Kidney capillary endothelial cell (primary cell): ENCODE measurements at regions not wholly inside any gene's neighbourhood (a gene's known extent, or its start where the extent isn't known, plus 50 kb on each side); places are given as distances from the start of the nearest gene placed in this dataset.
"Not testable (repeated sequence)": the region's sequence is repeated elsewhere in the genome, so short reads cannot be mapped to it uniquely, and the experiment has no call there.

Source experiments
- DNase-seq: peaks from one replicate; pipeline ENCODE4 v3.0.0-alpha.2; 2018; ENCODE audit warnings: low spot score

- DNase-seq, result no peak
Observed at GRCh38 chr13:90254437-90254836, 1093.0 kb upstream of the MIR17HG start.

- no peak for DNase-seq
Observed at GRCh38 chr13:90256746-90257145, 1090.7 kb upstream of the MIR17HG start.

GRCh38 chr13:90258129-90258528, 1089.4 kb upstream of the MIR17HG start:
- DNase-seq, result no peak

- DNase-seq, result no peak
Observed at GRCh38 chr13:90261343-90261742, 1086.1 kb upstream of the MIR17HG start.

GRCh38 chr13:90270226-90270625, 1077.3 kb upstream of the MIR17HG start:
- no peak for DNase-seq

- peak; percentile 35 for DNase-seq
Observed at GRCh38 chr13:90272356-90272755, 1075.1 kb upstream of the MIR17HG start.

GRCh38 chr13:90276216-90276615, 1071.3 kb upstream of the MIR17HG start:
- no peak for DNase-seq

- not testable (repeated sequence) for DNase-seq
Observed at GRCh38 chr13:90278231-90278630, 1069.3 kb upstream of the MIR17HG start.

GRCh38 chr13:90281709-90282108, 1065.8 kb upstream of the MIR17HG start:
- no peak for DNase-seq

- no peak for DNase-seq
Observed at GRCh38 chr13:90287521-90287920, 1060.0 kb upstream of the MIR17HG start.

- no peak for DNase-seq
Observed at GRCh38 chr13:90293793-90294361, 1053.6 kb upstream of the MIR17HG start.

GRCh38 chr13:90299238-90299637, 1048.2 kb upstream of the MIR17HG start:
- DNase-seq, result no peak

- no peak for DNase-seq
Observed at GRCh38 chr13:90300015-90300414, 1047.5 kb upstream of the MIR17HG start.

GRCh38 chr13:90302107-90302506, 1045.4 kb upstream of the MIR17HG start:
- DNase-seq, result no peak

GRCh38 chr13:90305796-90306195, 1041.7 kb upstream of the MIR17HG start:
- DNase-seq, result no peak

GRCh38 chr13:90307136-90307535, 1040.4 kb upstream of the MIR17HG start:
- no peak for DNase-seq

GRCh38 chr13:90308249-90308648, 1039.2 kb upstream of the MIR17HG start:
- DNase-seq, result no peak

GRCh38 chr13:90311929-90312328, 1035.6 kb upstream of the MIR17HG start:
- no peak for DNase-seq

- DNase-seq, result no peak
Observed at GRCh38 chr13:90315061-90315460, 1032.4 kb upstream of the MIR17HG start.

GRCh38 chr13:90320664-90321063, 1026.8 kb upstream of the MIR17HG start:
- no peak for DNase-seq

GRCh38 chr13:90321281-90321931, 1026.1 kb upstream of the MIR17HG start:
- DNase-seq, result no peak

- no peak for DNase-seq
Observed at GRCh38 chr13:90329641-90330040, 1017.8 kb upstream of the MIR17HG start.

- no peak for DNase-seq
Observed at GRCh38 chr13:90331974-90332373, 1015.5 kb upstream of the MIR17HG start.

GRCh38 chr13:90336507-90336906, 1011.0 kb upstream of the MIR17HG start:
- no peak for DNase-seq
